HepG2 (cell line): ENCODE measurements at regions not wholly inside any gene's neighbourhood (a gene's known extent, or its start where the extent isn't known, plus 50 kb on each side); places are given as distances from the start of the nearest gene placed in this dataset.

Experiments used
- ATAC-seq: fragments of 200-7000 bp; cut with Tn5 transposase; 3 replicates; pipeline ENCODE4 v1.9.1; 2020; ENCODE audit warnings: mild to moderate bottlenecking, moderate library complexity
- BruUV-seq: library from RNA; stranded (reverse); fragments of 400-500 nt; replicated peaks from 2 replicates; lab custom pipeline; 2021; lab: Mats Ljungman, UMichigan
- CTCF ChIA-PET: fragments of 300-600 bp; formaldehyde crosslinking; extraction: SDS; loops from one replicate; lab custom pipeline; 2021; ENCODE audit warnings: low total read pairs, inconsistent platforms, low intra/inter-chr PET ratio; lab: Yijun Ruan, JAX
- POLR2A ChIA-PET: fragments of 350-600 bp; sonication (Branson Sonifier 250); formaldehyde crosslinking; loops from one replicate; lab custom pipeline; 2020; ENCODE audit warnings: antibody characterized with exemption, inconsistent platforms; lab: Yijun Ruan, JAX
- DNase-seq: peaks from one replicate; pipeline ENCODE4 v3.0.0-alpha.2; 2015; ENCODE audit warnings: low spot score
- FAIRE-seq: peaks from 3 replicates; lab custom pipeline; 2011; peaks lifted over from hg19 to GRCh38; lab: Jason Lieb, UNC
- H2AFZ ChIP-seq: one replicate; pipeline ENCODE4 v1.6.1; 2011; ENCODE audit warnings: low read length, inconsistent platforms
- H3K27ac ChIP-seq: fragments of 300-600 bp; 3 replicates; pipeline ENCODE4 v1.8.0; 2011; ENCODE audit warnings: mixed run types, mild to moderate bottlenecking, mixed read lengths, low read length, inconsistent platforms; ENCODE audit not compliant: insufficient read depth; ENCODE audit errors: extremely low read length
- H3K27me3 ChIP-seq, 2 experiments: fragments of 200-600 bp in 1 of 2; 2 replicates in 1 of 2; 3 replicates in 1 of 2; pipeline versions ENCODE4 v1.6.0 to v1.8.0; 2011; ENCODE audit warnings: low read length in 2 of 2, mild to moderate bottlenecking in 2 of 2, moderate library complexity in 2 of 2, inconsistent platforms in 1 of 2; ENCODE audit not compliant: insufficient read depth in 2 of 2, control insufficient read depth in 1 of 2
- H3K36me3 ChIP-seq, 2 experiments: fragments of 200-600 bp in 1 of 2; replicated peaks in 1 of 2; 2 replicates in 1 of 2; 3 replicates in 1 of 2; pipeline versions ENCODE4 v1.5.1 to v1.8.0; 2011; ENCODE audit warnings: low read length in 2 of 2, inconsistent platforms in 1 of 2; ENCODE audit not compliant: insufficient read depth in 2 of 2, control insufficient read depth in 1 of 2
- H3K4me1 ChIP-seq: 2 replicates; pipeline ENCODE4 v1.5.1; 2012; ENCODE audit warnings: low read length, inconsistent platforms; ENCODE audit not compliant: insufficient read depth
- H3K4me2 ChIP-seq: 2 replicates; pipeline ENCODE4 v1.6.0; 2011; ENCODE audit warnings: low read depth, low read length, inconsistent platforms
- H3K4me3 ChIP-seq, 3 experiments: fragments of 200-600 bp in 1 of 3; sonication (generic), shearing (Covaris generic) in 1 of 3; replicated peaks in 1 of 3; 2 replicates each; pipeline ENCODE4 v1.5.1; 2011 to 2016; ENCODE audit warnings: low read length in 3 of 3, inconsistent platforms in 2 of 3, low read depth in 2 of 3, mild to moderate bottlenecking in 2 of 3, control low read depth in 1 of 3, mixed read lengths in 1 of 3; ENCODE audit not compliant: insufficient read depth in 1 of 3
- H3K79me2 ChIP-seq: one replicate; pipeline ENCODE4 v1.6.1; 2011; ENCODE audit warnings: low read length, inconsistent platforms; ENCODE audit not compliant: insufficient read depth
- H3K9ac ChIP-seq: 2 replicates; pipeline ENCODE4 v1.6.0; 2011; ENCODE audit warnings: mild to moderate bottlenecking, low read depth, low read length, inconsistent platforms; ENCODE audit not compliant: insufficient read depth
- H3K9me3 ChIP-seq: 2 replicates; pipeline ENCODE4 v1.5.1; 2012; ENCODE audit warnings: mild to moderate bottlenecking, low read length
- H4K20me1 ChIP-seq: 2 replicates; pipeline ENCODE4 v1.6.0; 2011; ENCODE audit warnings: inconsistent platforms, mild to moderate bottlenecking, low read length, moderate library complexity; ENCODE audit not compliant: insufficient read depth
- CCAR2 ChIP-seq: fragments of 200-400 bp; formaldehyde crosslinking; optimal IDR thresholded peaks from 2 replicates; pipeline ENCODE3; 2018; ENCODE audit warnings: low read depth, mild to moderate bottlenecking, low read length, moderate library complexity
- CHD2 ChIP-seq: IDR thresholded peaks from 2 replicates; pipeline ENCODE4 v1.6.1; 2011; ENCODE audit warnings: low read depth, low read length, improper control_type of control experiment
- KDM5A ChIP-seq: fragments of 200-600 bp; sonication (generic); IDR thresholded peaks from 2 replicates; pipeline ENCODE4 v1.7.0; 2018; ENCODE audit warnings: antibody characterized with exemption, mild to moderate bottlenecking, low read length, borderline replicate concordance
- KLF12 ChIP-seq: sonication (generic); formaldehyde crosslinking; IDR thresholded peaks from 2 replicates; pipeline ENCODE4 v1.4.0; 2020; ENCODE audit warnings: missing genetic modification reagents, borderline replicate concordance
- MYPOP ChIP-seq: sonication (generic); formaldehyde crosslinking; IDR thresholded peaks from 2 replicates; pipeline ENCODE4 v1.8.1; 2023; ENCODE audit warnings: mild to moderate bottlenecking, moderate library complexity, missing genetic modification reagents
- NFATC3 ChIP-seq: sonication (generic); formaldehyde crosslinking; IDR thresholded peaks from 2 replicates; pipeline ENCODE4 v1.5.1; 2020; ENCODE audit warnings: mild to moderate bottlenecking, missing genetic modification reagents
- RXRB ChIP-seq: IDR thresholded peaks from 2 replicates; pipeline ENCODE4 v1.6.1; 2016; ENCODE audit warnings: borderline replicate concordance, missing genetic modification reagents, missing compliant biosample characterization
- SMARCE1 ChIP-seq: fragments of 450-650 bp; IDR thresholded peaks from 2 replicates; pipeline ENCODE4 v1.6.1; 2017; ENCODE audit warnings: borderline replicate concordance
- ZBTB26 ChIP-seq: IDR thresholded peaks from 2 replicates; pipeline ENCODE4 v1.6.1; 2016; ENCODE audit warnings: missing compliant biosample characterization, missing genetic modification reagents, borderline replicate concordance
- ZHX2 ChIP-seq, 2 experiments: sonication (generic) in 1 of 2; formaldehyde crosslinking in 1 of 2; IDR thresholded peaks; 2 replicates each; pipeline versions ENCODE4 v1.6.1 to v1.9.0; 2014 to 2022; ENCODE audit warnings: antibody characterized with exemption in 1 of 2, borderline replicate concordance in 1 of 2, inconsistent platforms in 1 of 2, low read depth in 1 of 2, missing genetic modification reagents in 1 of 2
- ZNF441 ChIP-seq: sonication (generic); formaldehyde crosslinking; IDR thresholded peaks from 2 replicates; pipeline ENCODE4 v1.7.0; 2021; ENCODE audit warnings: missing genetic modification reagents, borderline replicate concordance
- WGBS: methylation state at CpG from one replicate; pipeline ENCODE4 v1.1.6; 2017; ENCODE audit warnings: low lambda C conversion rate; 5-methylcytosine and 5-hydroxymethylcytosine counted together
- in situ Hi-C: cut with HindIII; loops from 2 replicates; pipeline ENCODE4 v1.10.0; 2017; ENCODE audit warnings: low pct_unique_long_range_greater_than_20kb; ENCODE audit not compliant: extremely low pct_ligation_motif_present
- intact Hi-C: fragments of 100-400 bp; cut with micrococcal nuclease; formaldehyde crosslinking; loops from one replicate; pipeline ENCODE4 v1.10.0; 2022; ENCODE audit not compliant: unreplicated experiment

- intact Hi-C loops: no loop called here
- Histone ChIP-seq H3K4me3 (no peak overlapping the region), H3K36me3 (no peaks in the 10 kb centered on the region), H4K20me1 (no peaks in the 10 kb centered on the region), H3K79me2 (no peaks in the 10 kb centered on the region), H3K27me3 (no peaks in the 10 kb centered on the region; a peak in 1 of 5 replicates), H3K27ac (no peak overlapping the region), H2AFZ (no peak overlapping the region), H3K4me2 (no peak overlapping the region), H3K9me3 (no peaks in the 10 kb centered on the region), H3K4me1 (peaks cover 11% of the 10 kb centered on the region), H3K9ac (no peak overlapping the region)
- in situ Hi-C loops: no loop called here
- no TSS peak for BruUV-seq
- WGBS: 2% methylated on average over 2 of the region's 2 CpGs
- FAIRE-seq (no peak), DNase-seq (no peak), ATAC-seq (no peak)
- TF ChIP-seq RXRB (no peak), KLF12 (no peak), KDM5A (no peak), MYPOP (CRISPR knock-in tag) (no peak), ZNF441 (CRISPR knock-in tag) (no peak), CCAR2 (no peak), CHD2 (no peak), ZHX2 (IDR thresholded peaks at IDR 0.05; ENCODE audit: low read depth) (no peak), ZHX2 (CRISPR knock-in tag; IDR thresholded peaks at IDR 0.05; ENCODE audit: borderline replicate concordance) (no peak), ZBTB26 (CRISPR knock-in tag) (no peak), NFATC3 (CRISPR knock-in tag) (no peak), SMARCE1 (no peak)
- POLR2A ChIA-PET: no interaction called here
- CTCF ChIA-PET: no interaction called here
These were observed 50.7 kb upstream of the ARL15 start for GRCh38 chr5:54360925-54361662.
